GDM1 (cell line): ENCODE measurements at regions not wholly inside any gene's neighbourhood (a gene's known extent, or its start where the extent isn't known, plus 50 kb on each side); places are given as distances from the start of the nearest gene placed in this dataset.

Experiments used
- DNase-seq: peaks from one replicate; lab custom pipeline; 2025; lab: John Stamatoyannopoulos, UW

DNA sequence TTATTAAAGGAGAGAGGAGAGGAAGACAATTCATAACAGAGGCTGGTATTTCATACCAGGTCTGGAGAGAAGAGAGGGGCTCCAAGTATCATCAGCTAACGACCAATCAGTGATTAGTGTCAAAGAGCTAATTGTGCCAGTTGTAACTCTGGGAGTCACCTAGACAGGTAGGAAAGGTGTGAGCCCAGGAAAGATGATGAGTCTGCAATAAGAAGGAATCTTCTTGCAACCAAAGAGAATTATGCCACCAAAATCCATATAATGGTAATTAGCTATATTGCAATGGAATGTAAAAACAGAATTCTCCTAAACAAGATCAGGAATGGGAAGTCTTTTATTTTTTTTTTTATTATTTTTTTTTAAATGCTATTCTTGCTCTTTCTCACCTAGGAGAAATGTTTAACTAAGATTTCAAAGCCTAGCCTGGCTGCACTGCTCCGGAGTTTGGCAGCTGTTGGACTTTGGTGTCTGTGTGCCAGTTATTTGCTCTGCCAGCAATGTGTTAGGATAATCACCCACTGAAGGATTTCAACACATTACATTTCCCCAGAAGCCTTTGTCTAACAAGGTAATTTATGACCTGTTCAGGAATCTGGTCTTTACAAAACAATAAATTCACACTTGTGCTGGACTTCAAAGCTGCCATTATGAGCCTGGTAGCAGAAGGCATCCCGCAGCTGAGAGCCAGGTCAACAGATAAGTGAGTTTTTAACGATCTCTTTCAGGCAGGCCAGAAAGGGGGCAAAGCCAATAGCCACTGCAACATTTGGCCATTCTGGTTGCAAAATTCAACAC is 89.4 kb downstream of the FOXB1 start:
- DNase-seq, result no peak

- no peak for DNase-seq
These were observed 91.6 kb downstream of the FOXB1 start for GRCh38 chr15:60095711-60096110.

- no peak for DNase-seq
These were observed 92.0 kb downstream of the FOXB1 start for GRCh38 chr15:60096157-60096556.

DNA sequence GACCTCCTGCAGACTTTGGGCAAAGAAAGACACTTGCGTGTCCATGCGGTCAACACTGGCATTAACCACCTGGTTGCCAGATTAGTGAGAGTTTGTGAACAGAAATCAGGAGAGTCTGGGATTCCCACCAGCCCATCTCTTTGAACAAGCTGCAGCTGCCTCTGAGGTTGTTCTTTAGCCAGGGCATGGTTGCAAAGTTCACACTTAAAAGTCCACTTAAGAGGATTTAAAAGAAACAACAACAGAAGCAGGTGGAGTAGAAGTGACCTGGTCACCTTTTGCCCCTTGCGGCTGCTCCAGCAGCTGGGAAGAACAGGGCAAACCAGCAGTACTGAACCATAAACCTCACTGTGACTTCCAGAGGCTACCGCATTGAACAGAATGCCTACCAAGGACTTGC is 97.3 kb downstream of the FOXB1 start:
- DNase-seq, result no peak

DNA sequence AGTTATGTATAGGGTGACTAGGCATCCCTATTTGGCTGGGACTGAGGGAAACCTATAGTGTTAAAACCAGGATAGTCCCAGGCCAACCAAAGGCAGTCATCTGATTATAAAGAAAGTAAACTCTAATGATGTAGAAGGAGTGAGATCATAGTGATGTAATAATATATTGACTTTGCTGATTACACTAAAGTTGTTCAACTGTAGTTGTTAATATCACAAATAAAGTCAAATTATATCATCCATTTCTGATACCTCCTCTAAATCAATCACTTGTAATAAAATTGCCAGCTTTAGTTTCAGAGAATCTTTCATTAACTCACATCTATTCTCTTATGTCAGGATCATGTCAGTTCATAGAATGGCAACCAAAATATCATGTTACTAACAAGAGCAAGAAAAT is 98.6 kb downstream of the FOXB1 start:
- DNase-seq, result no peak

DNA sequence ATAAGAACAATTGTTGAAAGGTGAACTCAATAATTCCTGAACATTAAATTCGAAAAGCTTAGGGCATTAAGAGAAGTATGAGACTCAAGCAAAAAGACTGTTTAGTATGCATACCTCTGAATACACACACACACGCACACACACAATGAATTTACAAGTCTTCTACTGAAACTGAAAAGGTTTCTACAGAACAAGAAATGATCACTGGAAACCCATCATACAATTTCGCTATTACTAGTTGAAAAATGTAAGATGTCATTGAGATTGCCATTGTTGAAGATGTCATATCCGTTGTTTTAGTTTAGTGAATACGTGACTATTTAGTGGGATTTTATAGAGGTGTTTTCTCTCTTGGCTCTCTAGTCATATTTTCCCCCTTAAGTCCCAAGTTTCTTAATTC is 106.8 kb downstream of the FOXB1 start:
- no peak for DNase-seq

- DNase-seq, result no peak
These were observed 111.7 kb downstream of the FOXB1 start for GRCh38 chr15:60115579-60116380.

GRCh38 chr15:60116456-60117089 is 112.5 kb downstream of the FOXB1 start:
- DNase-seq, result no peak

- no peak for DNase-seq
These were observed 114.0 kb downstream of the FOXB1 start for GRCh38 chr15:60118146-60118545.

- DNase-seq, result no peak
These were observed 114.5 kb downstream of the FOXB1 start for GRCh38 chr15:60118626-60119025.

DNA sequence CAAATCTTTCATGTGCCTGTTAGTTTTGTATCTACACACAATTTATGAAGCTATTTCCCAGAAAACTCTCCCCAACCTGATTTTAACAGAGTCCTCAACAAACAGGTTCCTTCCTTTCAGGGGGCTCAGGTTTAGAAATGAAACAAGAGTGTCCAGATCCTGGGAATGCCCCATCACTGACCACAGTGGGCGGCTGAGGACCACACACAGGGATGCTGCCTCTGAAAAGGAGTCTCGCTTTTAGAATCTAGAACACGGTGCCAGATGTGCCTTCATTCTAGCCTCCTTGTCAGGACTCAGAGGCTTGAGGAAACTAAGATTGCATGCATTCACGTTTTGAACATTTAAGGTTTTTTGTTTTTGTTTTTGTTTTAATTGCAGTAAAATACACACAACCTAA is 115.0 kb downstream of the FOXB1 start:
- no peak for DNase-seq

DNA sequence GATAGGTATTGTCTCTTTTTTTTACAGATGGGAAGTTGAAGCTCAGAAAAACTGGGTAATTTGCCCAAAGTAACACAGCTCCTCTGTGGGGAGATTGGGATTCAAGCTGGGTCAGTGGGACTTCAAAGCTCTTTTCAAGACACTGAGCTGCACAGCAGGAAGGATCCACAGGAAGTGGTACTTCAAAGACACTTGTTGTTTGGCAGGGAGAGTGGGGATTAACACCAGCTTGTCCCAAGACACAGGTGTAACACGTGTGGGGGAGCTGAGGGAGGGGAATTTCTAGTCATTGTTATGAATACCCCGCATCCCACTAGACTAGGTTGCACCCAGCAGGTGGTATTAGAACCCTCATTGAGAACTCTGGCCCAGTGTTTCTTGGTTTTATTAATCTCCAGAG is 116.0 kb downstream of the FOXB1 start:
- no peak for DNase-seq

DNA sequence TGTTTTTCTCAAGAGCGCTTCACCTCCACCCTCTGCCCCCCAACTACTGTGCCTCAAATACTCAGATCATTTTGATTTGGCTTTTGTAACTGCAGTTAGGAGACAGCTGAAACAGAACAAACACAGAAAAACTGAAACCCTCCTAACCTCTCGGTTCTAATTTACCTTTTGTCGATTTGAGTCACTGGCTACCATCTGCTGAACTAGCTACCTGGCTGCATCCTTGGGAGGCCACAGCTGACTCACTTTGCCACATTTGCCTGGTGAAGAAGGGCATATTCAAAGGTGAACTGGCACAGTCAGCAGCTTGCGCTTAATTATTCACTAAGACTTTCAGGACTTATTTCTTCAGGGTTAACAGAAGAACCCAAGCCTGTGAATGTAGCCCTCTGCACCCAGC is 117.7 kb downstream of the FOXB1 start:
- DNase-seq, result no peak

DNA sequence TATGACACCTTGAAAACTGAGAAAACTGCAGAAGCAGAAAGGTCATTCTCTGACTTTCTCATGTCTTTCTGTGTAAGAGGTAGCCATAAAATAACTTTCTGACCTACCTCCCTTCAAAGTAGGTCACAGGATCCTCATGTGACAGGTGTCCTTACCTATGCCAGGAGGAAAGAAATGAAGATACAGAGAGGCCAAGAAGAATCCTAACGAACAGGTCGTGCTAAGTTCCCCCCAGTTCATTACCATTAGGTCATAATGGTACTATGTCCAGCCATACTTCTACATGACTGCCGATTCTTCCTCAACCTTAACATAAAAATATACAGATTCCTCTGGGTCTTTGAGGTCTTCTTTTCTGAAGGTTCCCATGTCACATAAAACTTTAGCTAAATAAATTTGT is 118.6 kb downstream of the FOXB1 start:
- no peak for DNase-seq

GRCh38 chr15:60124460-60125070 is 120.5 kb downstream of the FOXB1 start:
- no peak for DNase-seq

DNA sequence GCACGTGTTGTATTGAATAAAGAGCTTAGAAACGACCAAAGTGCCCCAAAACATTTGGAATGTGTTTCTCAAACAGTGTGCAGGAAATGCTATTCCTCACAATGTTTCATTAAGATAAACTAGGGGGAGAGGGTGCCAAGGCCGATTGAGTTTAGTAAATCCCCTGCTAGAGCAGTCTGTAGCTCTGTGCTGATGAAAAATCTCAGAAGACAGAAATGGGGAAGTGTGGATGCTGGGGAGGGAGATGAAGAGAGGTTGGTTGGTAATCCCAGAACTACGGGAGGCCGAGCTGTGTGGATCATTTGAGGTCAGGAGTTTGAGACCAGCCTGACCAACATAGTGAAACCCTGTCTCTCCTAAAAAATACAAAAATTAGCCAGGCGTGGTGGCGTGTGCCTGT is 121.2 kb downstream of the FOXB1 start:
- DNase-seq, result no peak

DNA sequence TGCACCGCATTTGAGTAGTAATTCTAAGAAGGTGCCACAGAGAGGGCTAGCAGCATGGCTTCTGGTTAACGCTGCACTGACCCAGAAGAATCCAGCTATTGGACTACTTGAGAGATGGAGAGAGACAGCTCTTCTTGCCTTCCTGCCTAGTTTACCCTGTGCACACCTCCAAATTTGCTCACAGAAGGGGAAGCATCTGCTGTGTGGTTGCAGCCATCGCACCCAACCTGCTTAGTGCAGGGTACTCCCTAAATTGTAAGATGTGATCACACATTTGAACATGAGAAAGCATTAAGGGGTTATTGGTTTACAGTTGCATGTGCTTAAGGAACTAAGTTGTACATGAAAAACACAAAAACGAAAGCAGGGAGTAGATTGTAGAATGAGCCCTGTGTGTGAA is 122.1 kb downstream of the FOXB1 start:
- no peak for DNase-seq

- no peak for DNase-seq
These were observed 122.5 kb downstream of the FOXB1 start for GRCh38 chr15:60126661-60127060.

- DNase-seq, result no peak
These were observed 123.9 kb downstream of the FOXB1 start for GRCh38 chr15:60128000-60128376.

GRCh38 chr15:60128710-60129109 is 124.6 kb downstream of the FOXB1 start:
- DNase-seq, result no peak

DNA sequence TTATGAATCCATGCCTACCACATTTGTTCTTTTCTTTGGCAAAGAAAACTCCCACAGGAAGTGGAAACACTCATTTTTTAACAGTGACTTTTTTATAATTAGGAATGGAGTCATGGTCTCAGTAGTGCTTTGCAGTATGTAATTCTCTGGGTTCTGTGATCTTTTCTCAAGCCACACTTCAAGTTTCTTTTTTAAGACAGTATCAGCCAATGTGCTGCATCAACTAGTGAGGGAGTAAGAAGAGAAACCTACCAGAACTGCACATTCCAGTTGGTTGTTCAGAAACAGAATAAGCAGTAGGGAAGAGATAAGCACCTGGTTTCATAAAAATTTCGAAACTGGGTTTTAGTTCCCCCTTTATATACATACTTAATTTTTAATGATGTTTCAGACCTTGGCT is 126.3 kb downstream of the FOXB1 start:
- no peak for DNase-seq

DNA sequence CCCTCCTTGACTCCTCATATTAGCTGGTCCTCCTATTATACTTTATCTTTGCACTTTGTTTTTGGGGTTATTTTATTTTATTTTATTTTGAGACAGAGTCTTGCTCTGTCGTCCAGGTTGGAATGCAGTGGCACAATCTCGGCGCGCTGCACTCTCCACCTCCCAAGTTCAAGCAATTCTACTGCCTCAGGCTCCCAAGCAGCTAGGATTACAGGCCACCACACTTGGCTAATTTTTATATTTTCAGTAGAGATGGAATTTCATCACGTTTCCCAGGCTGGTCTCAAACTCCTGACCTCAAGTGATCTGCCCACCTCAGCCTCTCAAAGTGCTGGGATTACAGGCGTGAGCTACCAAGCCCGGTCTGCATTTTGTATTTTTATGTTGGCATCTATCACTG is 126.7 kb downstream of the FOXB1 start:
- no peak for DNase-seq

DNA sequence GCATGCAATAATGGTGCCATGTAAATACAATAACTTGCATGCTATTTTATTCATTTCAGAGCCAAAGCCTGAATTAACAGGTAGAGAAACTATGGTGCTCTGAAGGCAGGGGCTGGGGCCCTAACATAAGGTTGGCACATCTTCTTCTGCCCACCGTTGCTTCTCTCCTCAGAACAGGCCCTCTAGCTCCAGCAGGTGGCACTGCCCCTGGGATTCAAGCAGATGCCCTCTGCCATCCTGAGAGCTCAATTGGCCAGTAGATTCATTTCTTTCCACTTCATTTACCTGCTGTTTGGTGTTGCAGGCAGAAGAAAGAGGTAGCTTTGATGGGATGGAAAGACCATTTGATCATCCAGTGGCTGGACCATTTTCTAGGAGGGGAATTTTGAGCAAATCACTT is 130.5 kb downstream of the FOXB1 start:
- no peak for DNase-seq
